ENCODE measurements at regions not wholly inside any gene's neighbourhood (a gene's known extent, or its start where the extent isn't known, plus 50 kb on each side); places are given as distances from the start of the nearest gene placed in this dataset.

- TF ChIP-seq, protein P1, sequence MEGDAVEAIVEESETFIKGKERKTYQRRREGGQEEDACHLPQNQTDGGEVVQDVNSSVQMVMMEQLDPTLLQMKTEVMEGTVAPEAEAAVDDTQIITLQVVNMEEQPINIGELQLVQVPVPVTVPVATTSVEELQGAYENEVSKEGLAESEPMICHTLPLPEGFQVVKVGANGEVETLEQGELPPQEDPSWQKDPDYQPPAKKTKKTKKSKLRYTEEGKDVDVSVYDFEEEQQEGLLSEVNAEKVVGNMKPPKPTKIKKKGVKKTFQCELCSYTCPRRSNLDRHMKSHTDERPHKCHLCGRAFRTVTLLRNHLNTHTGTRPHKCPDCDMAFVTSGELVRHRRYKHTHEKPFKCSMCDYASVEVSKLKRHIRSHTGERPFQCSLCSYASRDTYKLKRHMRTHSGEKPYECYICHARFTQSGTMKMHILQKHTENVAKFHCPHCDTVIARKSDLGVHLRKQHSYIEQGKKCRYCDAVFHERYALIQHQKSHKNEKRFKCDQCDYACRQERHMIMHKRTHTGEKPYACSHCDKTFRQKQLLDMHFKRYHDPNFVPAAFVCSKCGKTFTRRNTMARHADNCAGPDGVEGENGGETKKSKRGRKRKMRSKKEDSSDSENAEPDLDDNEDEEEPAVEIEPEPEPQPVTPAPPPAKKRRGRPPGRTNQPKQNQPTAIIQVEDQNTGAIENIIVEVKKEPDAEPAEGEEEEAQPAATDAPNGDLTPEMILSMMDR (IDR thresholded peaks at IDR 0.05): no peak
- TF ChIP-seq POLR2A (IDR thresholded peaks at IDR 0.05): no peak
Measured at GRCh38 chr2:81894451-81894990, 1590.0 kb upstream of the LRRTM1 start.

All from ovary (tissue), 3 donors.